GM23338 (cell line): ENCODE measurements at regions not wholly inside any gene's neighbourhood (a gene's known extent, or its start where the extent isn't known, plus 50 kb on each side); places are given as distances from the start of the nearest gene placed in this dataset.

Experiments
- ATAC-seq: fragments of 200-7000 bp; cut with Tn5 transposase; 3 replicates; pipeline ENCODE4 v1.9.1; 2020
- DNase-seq: peaks from one replicate; pipeline ENCODE4 v3.0.0-alpha.2; 2015; ENCODE audit warnings: low spot score
- H2AFZ ChIP-seq: fragments of 200-600 bp; sonication (generic); 2 replicates; pipeline ENCODE4 v1.8.0; 2016; ENCODE audit warnings: antibody characterized with exemption, mild to moderate bottlenecking, moderate library complexity
- H3F3A ChIP-seq: fragments of 200-600 bp; sonication (generic); replicated peaks from 2 replicates; pipeline ENCODE4 v1.8.0; 2017; ENCODE audit warnings: antibody characterized with exemption, mixed run types, low read depth
- H3K27ac ChIP-seq: fragments of 200-600 bp; sonication (generic); 2 replicates; pipeline ENCODE4 v1.6.1; 2016; ENCODE audit warnings: low read depth
- H3K27me3 ChIP-seq: fragments of 200-600 bp; sonication (generic); 2 replicates; pipeline ENCODE4 v1.8.0; 2016; ENCODE audit warnings: mild to moderate bottlenecking, mixed run types, moderate library complexity; ENCODE audit not compliant: insufficient read depth
- H3K36me3 ChIP-seq: fragments of 200-600 bp; sonication (generic); 2 replicates; pipeline ENCODE4 v1.8.0; 2016; ENCODE audit warnings: mild to moderate bottlenecking; ENCODE audit not compliant: insufficient read depth
- H3K4me1 ChIP-seq: fragments of 200-600 bp; sonication (generic); 2 replicates; pipeline ENCODE4 v1.8.0; 2016; ENCODE audit warnings: mild to moderate bottlenecking, moderate library complexity; ENCODE audit not compliant: insufficient read depth
- H3K4me2 ChIP-seq: fragments of 200-600 bp; sonication (generic); 2 replicates; pipeline ENCODE4 v1.7.1; 2017; ENCODE audit warnings: mixed run types
- H3K4me3 ChIP-seq: fragments of 200-600 bp; sonication (generic); 2 replicates; pipeline ENCODE4 v1.6.1; 2016; ENCODE audit warnings: mixed run types
- H3K79me2 ChIP-seq: fragments of 200-600 bp; sonication (generic); replicated peaks from 2 replicates; pipeline ENCODE4 v1.8.0; 2017; ENCODE audit warnings: mild to moderate bottlenecking; ENCODE audit not compliant: insufficient read depth
- H3K9me2 ChIP-seq: fragments of 200-600 bp; sonication (generic); 2 replicates; pipeline ENCODE4 v1.8.0; 2017; ENCODE audit not compliant: insufficient read depth
- H4K20me1 ChIP-seq: fragments of 200-600 bp; sonication (generic); replicated peaks from 2 replicates; pipeline ENCODE4 v1.8.0; 2017; ENCODE audit warnings: mild to moderate bottlenecking; ENCODE audit not compliant: insufficient read depth
- H3K27ac Mint-ChIP-seq: 2 replicates; pipeline ENCODE4 v1.8.0; 2020; ENCODE audit warnings: inconsistent platforms, mild to moderate bottlenecking, moderate library complexity, mixed read lengths
- H3K27me3 Mint-ChIP-seq: 3 replicates; pipeline ENCODE4 v1.8.0; 2022; ENCODE audit warnings: low read depth, mild to moderate bottlenecking, moderate library complexity, mixed read lengths, inconsistent platforms; ENCODE audit not compliant: insufficient read depth, poor library complexity
- H3K36me3 Mint-ChIP-seq: 3 replicates; pipeline ENCODE4 v1.8.0; 2021; ENCODE audit warnings: low read depth, mild to moderate bottlenecking, inconsistent platforms, moderate library complexity, mixed read lengths
- H3K4me1 Mint-ChIP-seq: 3 replicates; pipeline ENCODE4 v1.8.0; 2020; ENCODE audit warnings: mild to moderate bottlenecking, inconsistent platforms, mixed read lengths
- H3K4me3 Mint-ChIP-seq: 3 replicates; pipeline ENCODE4 v1.8.0; 2021; ENCODE audit warnings: moderate library complexity, mild to moderate bottlenecking, inconsistent platforms, mixed read lengths
- H3K9me3 Mint-ChIP-seq: 3 replicates; pipeline ENCODE4 v1.8.0; 2020; ENCODE audit warnings: moderate library complexity, mild to moderate bottlenecking, inconsistent platforms, mixed read lengths
- CREB1 ChIP-seq: fragments of 250-450 bp; sonication (Bioruptor Pico); IDR thresholded peaks from 2 replicates; pipeline ENCODE4 v1.5.0; 2020; ENCODE audit warnings: low read depth, mild to moderate bottlenecking, moderate library complexity
- CTCF ChIP-seq, 2 experiments: fragments of 200-600 bp in 1 of 2; sonication (generic) in 1 of 2; conservative IDR thresholded peaks; 2 replicates each; pipeline versions ENCODE4 v1.5.1 to v1.6.1; 2016 to 2017; ENCODE audit warnings: antibody characterized with exemption in 2 of 2, low read depth in 2 of 2, mild to moderate bottlenecking in 2 of 2, moderate library complexity in 1 of 2
- EZH2 ChIP-seq: fragments of 200-600 bp; sonication (generic); IDR thresholded peaks from one replicate; pipeline ENCODE4 v1.8.0; 2017; ENCODE audit warnings: antibody characterized with exemption, mild to moderate bottlenecking, low read depth; ENCODE audit not compliant: unreplicated experiment
- EZH2phosphoT487 ChIP-seq: fragments of 200-600 bp; sonication (generic); IDR thresholded peaks from one replicate; pipeline ENCODE4 v1.8.1; 2018; ENCODE audit warnings: antibody characterized with exemption; ENCODE audit not compliant: unreplicated experiment
- JUNB ChIP-seq: IDR thresholded peaks from one replicate; pipeline ENCODE4 v1.6.1; 2016; ENCODE audit warnings: antibody characterized with exemption; ENCODE audit not compliant: unreplicated experiment
- NANOG ChIP-seq: IDR thresholded peaks from 2 replicates; pipeline ENCODE4 v1.6.1; 2016; ENCODE audit warnings: antibody characterized with exemption, borderline replicate concordance
- POLR2AphosphoS5 ChIP-seq: IDR thresholded peaks from 2 replicates; pipeline ENCODE4 v1.6.1; 2016; ENCODE audit warnings: antibody characterized with exemption, low read depth
- REST ChIP-seq: IDR thresholded peaks from one replicate; pipeline ENCODE4 v1.6.1; 2018; ENCODE audit warnings: antibody characterized with exemption; ENCODE audit not compliant: unreplicated experiment
- STAT1 ChIP-seq: IDR thresholded peaks from one replicate; pipeline ENCODE4 v1.6.1; 2016; ENCODE audit warnings: antibody characterized with exemption; ENCODE audit not compliant: unreplicated experiment
- ZNF462 ChIP-seq: fragments of 250-450 bp; sonication (Bioruptor Pico); IDR thresholded peaks from 2 replicates; pipeline ENCODE4 v1.5.0; 2020; ENCODE audit warnings: mild to moderate bottlenecking, moderate library complexity

GRCh38 chr13:107351305-107351704 lies 783.4 kb upstream of the ARGLU1 start (continued):
- TF ChIP-seq REST (no peak), JUNB (no peak), EZH2 (no peak), NANOG (no peak), CTCF (conservative IDR thresholded peaks at IDR 0.05; ENCODE audit: low read depth in 2 of 2) (no peak)

GRCh38 chr13:107348925-107349324 lies 781.0 kb upstream of the ARGLU1 start:
- no peaks in the 10 kb centered on the region for H3K79me2 ChIP-seq
- no peaks in the 10 kb centered on the region for H3F3A ChIP-seq
- no peaks in the 10 kb centered on the region for H3K27me3 ChIP-seq
- no peaks in the 10 kb centered on the region for H3K9me2 ChIP-seq
- no peaks in the 10 kb centered on the region for H3K27me3 Mint-ChIP-seq
- H3K4me3 Mint-ChIP-seq, result no peak overlapping the region
- DNase-seq, result no peak
- no peak overlapping the region for H2AFZ ChIP-seq
- H3K27ac Mint-ChIP-seq, result no peak overlapping the region
- H3K4me1 ChIP-seq, result peaks cover 9% of the 10 kb centered on the region; the same call in 1 of the 2 replicates
- TF ChIP-seq EZH2phosphoT487, result no peak
- no peak for TF ChIP-seq CREB1 (CRISPR knock-in tag)
- TF ChIP-seq REST, result no peak
- TF ChIP-seq POLR2AphosphoS5, result no peak
- TF ChIP-seq STAT1, result no peak
- no peak for TF ChIP-seq ZNF462 (CRISPR knock-in tag)
- TF ChIP-seq NANOG, result no peak
- no peak for TF ChIP-seq JUNB
- no peak for TF ChIP-seq EZH2
- H3K4me1 Mint-ChIP-seq, result peaks cover 10% of the 10 kb centered on the region; the same call in 2 of the 3 replicates
- peaks cover 6% of the 10 kb centered on the region; the same call in 2 of the 3 replicates for H3K9me3 Mint-ChIP-seq
- H3K36me3 Mint-ChIP-seq, result no peaks in the 10 kb centered on the region
- H3K4me2 ChIP-seq, result no peak overlapping the region
- H3K36me3 ChIP-seq, result no peaks in the 10 kb centered on the region
- H3K4me3 ChIP-seq, result no peak overlapping the region
- H4K20me1 ChIP-seq, result no peaks in the 10 kb centered on the region
- ATAC-seq, result no peak
- no peak overlapping the region for H3K27ac ChIP-seq
